ENCODE measurements at regions not wholly inside any gene's neighbourhood (a gene's known extent, or its start where the extent isn't known, plus 50 kb on each side); places are given as distances from the start of the nearest gene placed in this dataset.

- H3K4me3 ChIP-seq, result no peak overlapping the region
- no peak for TF ChIP-seq EP300 (IDR thresholded peaks at IDR 0.05)
- TF ChIP-seq, protein P1, sequence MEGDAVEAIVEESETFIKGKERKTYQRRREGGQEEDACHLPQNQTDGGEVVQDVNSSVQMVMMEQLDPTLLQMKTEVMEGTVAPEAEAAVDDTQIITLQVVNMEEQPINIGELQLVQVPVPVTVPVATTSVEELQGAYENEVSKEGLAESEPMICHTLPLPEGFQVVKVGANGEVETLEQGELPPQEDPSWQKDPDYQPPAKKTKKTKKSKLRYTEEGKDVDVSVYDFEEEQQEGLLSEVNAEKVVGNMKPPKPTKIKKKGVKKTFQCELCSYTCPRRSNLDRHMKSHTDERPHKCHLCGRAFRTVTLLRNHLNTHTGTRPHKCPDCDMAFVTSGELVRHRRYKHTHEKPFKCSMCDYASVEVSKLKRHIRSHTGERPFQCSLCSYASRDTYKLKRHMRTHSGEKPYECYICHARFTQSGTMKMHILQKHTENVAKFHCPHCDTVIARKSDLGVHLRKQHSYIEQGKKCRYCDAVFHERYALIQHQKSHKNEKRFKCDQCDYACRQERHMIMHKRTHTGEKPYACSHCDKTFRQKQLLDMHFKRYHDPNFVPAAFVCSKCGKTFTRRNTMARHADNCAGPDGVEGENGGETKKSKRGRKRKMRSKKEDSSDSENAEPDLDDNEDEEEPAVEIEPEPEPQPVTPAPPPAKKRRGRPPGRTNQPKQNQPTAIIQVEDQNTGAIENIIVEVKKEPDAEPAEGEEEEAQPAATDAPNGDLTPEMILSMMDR (IDR thresholded peaks at IDR 0.05), result no peak
- TF ChIP-seq POLR2A (IDR thresholded peaks at IDR 0.05), result no peak
- no peaks in the 10 kb centered on the region for H3K9me3 ChIP-seq
- DNase-seq, result no peak
- no peak overlapping the region for H3K27ac ChIP-seq
- H3K27me3 ChIP-seq, result no peaks in the 10 kb centered on the region
- no peaks in the 10 kb centered on the region for H3K36me3 ChIP-seq
- H3K4me1 ChIP-seq (ENCODE audit: insufficient read depth), result no peaks in the 10 kb centered on the region
- WGBS, 3 donors, result 17 to 48% (median 29%) methylated on average over 1 of the region's 1 CpG
- intact Hi-C loops (cut with DNase I), result no loop called here
Measured at GRCh38 chr2:155020246-155020645, 321.8 kb downstream of the KCNJ3 start.

- no peaks in the 10 kb centered on the region for H3K27me3 ChIP-seq
- intact Hi-C loops (cut with DNase I), result no loop called here
- no peaks in the 10 kb centered on the region for H3K9me3 ChIP-seq
- no peak for DNase-seq
- H3K27ac ChIP-seq, result no peak overlapping the region
- H3K4me3 ChIP-seq, result no peak overlapping the region
- TF ChIP-seq, protein P1 (IDR thresholded peaks at IDR 0.05), result no peak
- TF ChIP-seq POLR2A (IDR thresholded peaks at IDR 0.05) (no peak), EP300 (IDR thresholded peaks at IDR 0.05) (no peak)
- no peaks in the 10 kb centered on the region for H3K36me3 ChIP-seq
- H3K4me1 ChIP-seq (ENCODE audit: insufficient read depth), result no peaks in the 10 kb centered on the region
- WGBS, 3 donors, result 69 to 83% (median 76%) methylated on average over 2 of the region's 2 CpGs
Measured at GRCh38 chr2:155010925-155011324, 312.4 kb downstream of the KCNJ3 start.

- Histone ChIP-seq H3K36me3 (no peaks in the 10 kb centered on the region), H3K27ac (no peak overlapping the region), H3K4me1 (ENCODE audit: insufficient read depth) (no peaks in the 10 kb centered on the region), H3K4me3 (no peak overlapping the region), H3K9me3 (no peaks in the 10 kb centered on the region), H3K27me3 (no peaks in the 10 kb centered on the region)
- intact Hi-C loops (cut with DNase I), result no loop called here
- TF ChIP-seq POLR2A (IDR thresholded peaks at IDR 0.05), result no peak
- no peak for DNase-seq
- 61 to 71% (median 66%) methylated on average over 2 of the region's 2 CpGs for WGBS, 3 donors
Measured at GRCh38 chr2:154995361-154995760, 296.9 kb downstream of the KCNJ3 start.

GRCh38 chr2:154992826-154993225 lies 294.3 kb downstream of the KCNJ3 start:
- Histone ChIP-seq H3K4me1 (ENCODE audit: insufficient read depth) (no peaks in the 10 kb centered on the region), H3K27ac (no peak overlapping the region), H3K36me3 (no peaks in the 10 kb centered on the region), H3K4me3 (no peak overlapping the region), H3K27me3 (no peaks in the 10 kb centered on the region), H3K9me3 (no peaks in the 10 kb centered on the region)
- no peak for DNase-seq
- WGBS, 3 donors, result 18 to 20% (median 19%) methylated on average over 2 of the region's 2 CpGs
- no peak for TF ChIP-seq EP300 (IDR thresholded peaks at IDR 0.05)
- intact Hi-C loops (cut with DNase I), result no loop called here

DNA sequence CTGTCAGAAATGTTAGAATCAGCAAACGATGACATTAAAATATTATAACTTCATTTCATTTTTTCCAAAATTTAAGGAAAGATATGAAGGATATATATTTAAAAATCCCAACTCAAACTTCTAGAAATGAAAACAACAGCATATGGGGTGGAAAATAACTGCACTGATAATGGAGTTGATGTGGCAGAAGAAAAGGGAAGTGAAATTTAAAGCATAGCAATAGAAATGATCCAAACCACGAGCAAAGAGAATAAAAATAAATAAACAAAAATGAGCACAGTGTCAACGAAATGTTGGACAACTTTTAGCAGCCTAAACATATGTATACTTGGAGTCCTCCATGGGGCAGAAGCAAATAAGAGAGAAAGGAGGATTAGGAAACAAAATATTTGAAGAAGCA lies 280.2 kb downstream of the KCNJ3 start:
- no peak for TF ChIP-seq EP300 (IDR thresholded peaks at IDR 0.05)
- DNase-seq, result no peak
- H3K4me3 ChIP-seq, result no peak overlapping the region
- H3K36me3 ChIP-seq, result no peaks in the 10 kb centered on the region
- intact Hi-C loops (cut with DNase I), result no loop called here
- H3K27me3 ChIP-seq, result no peaks in the 10 kb centered on the region
- WGBS, 3 donors, result 59 to 70% (median 65%) methylated on average over 3 of the region's 3 CpGs
- H3K9me3 ChIP-seq, result no peaks in the 10 kb centered on the region
- H3K4me1 ChIP-seq (ENCODE audit: insufficient read depth), result no peaks in the 10 kb centered on the region
- H3K27ac ChIP-seq, result no peak overlapping the region

GRCh38 chr2:154978244-154978643 lies 279.7 kb downstream of the KCNJ3 start:
- TF ChIP-seq EP300 (IDR thresholded peaks at IDR 0.05), result no peak
- Histone ChIP-seq H3K4me3 (no peak overlapping the region), H3K9me3 (no peaks in the 10 kb centered on the region), H3K4me1 (ENCODE audit: insufficient read depth) (no peaks in the 10 kb centered on the region), H3K27ac (no peak overlapping the region), H3K27me3 (no peaks in the 10 kb centered on the region), H3K36me3 (no peaks in the 10 kb centered on the region)
- no peak for DNase-seq
- 81 to 87% (median 82%) methylated on average over 4 of the region's 4 CpGs for WGBS, 3 donors
- intact Hi-C loops (cut with DNase I), result no loop called here

GRCh38 chr2:154974041-154974440 lies 275.5 kb downstream of the KCNJ3 start:
- TF ChIP-seq POLR2A (IDR thresholded peaks at IDR 0.05) (no peak), EP300 (IDR thresholded peaks at IDR 0.05) (no peak)
- TF ChIP-seq, protein P1 (IDR thresholded peaks at IDR 0.05), result no peak
- Histone ChIP-seq H3K27ac (no peak overlapping the region), H3K4me1 (ENCODE audit: insufficient read depth) (no peaks in the 10 kb centered on the region), H3K9me3 (no peaks in the 10 kb centered on the region), H3K27me3 (no peaks in the 10 kb centered on the region), H3K36me3 (no peaks in the 10 kb centered on the region), H3K4me3 (no peak overlapping the region)
- intact Hi-C loops (cut with DNase I), result no loop called here
- WGBS, 3 donors, result 68 to 80% (median 70%) methylated on average over 2 of the region's 2 CpGs
- DNase-seq, result no peak

Measured in ovary (tissue), 7 donors.